GM12875 (cell line): ENCODE measurements at regions not wholly inside any gene's neighbourhood (a gene's known extent, or its start where the extent isn't known, plus 50 kb on each side); places are given as distances from the start of the nearest gene placed in this dataset.

ENCODE experiments used
- H3K4me3 ChIP-seq: one replicate; pipeline ENCODE4 v1.5.1; 2011; ENCODE audit warnings: low read depth, low read length, control low read depth
- TF ChIP-seq, protein P1 (sequence below): IDR thresholded peaks from 2 replicates; pipeline ENCODE4 v1.5.1; 2011; ENCODE audit warnings: low read depth, mild to moderate bottlenecking, control low read depth, inconsistent platforms, low read length, moderate library complexity, borderline replicate concordance; ENCODE audit not compliant: insufficient read depth

DNA sequence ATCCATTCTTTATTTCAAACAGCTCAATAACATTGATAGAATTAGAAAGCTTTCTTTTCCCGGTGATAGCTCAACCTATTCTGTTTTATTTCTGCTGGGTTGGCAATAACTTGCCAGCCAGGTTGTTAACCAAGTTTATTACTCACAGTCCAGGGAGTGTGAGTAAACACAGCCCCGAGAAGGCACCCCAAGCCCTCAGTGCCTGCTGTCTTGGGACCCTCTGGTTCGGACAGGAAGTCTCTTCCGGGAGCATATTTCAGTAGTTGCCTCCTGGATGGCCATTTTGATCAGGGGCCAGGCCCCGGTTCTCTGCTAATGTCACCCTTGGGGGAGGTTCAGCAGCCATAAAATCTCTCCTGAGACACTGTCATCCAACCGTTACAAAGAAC is 176.8 kb downstream of the INO80D start:
- TF ChIP-seq, protein P1, sequence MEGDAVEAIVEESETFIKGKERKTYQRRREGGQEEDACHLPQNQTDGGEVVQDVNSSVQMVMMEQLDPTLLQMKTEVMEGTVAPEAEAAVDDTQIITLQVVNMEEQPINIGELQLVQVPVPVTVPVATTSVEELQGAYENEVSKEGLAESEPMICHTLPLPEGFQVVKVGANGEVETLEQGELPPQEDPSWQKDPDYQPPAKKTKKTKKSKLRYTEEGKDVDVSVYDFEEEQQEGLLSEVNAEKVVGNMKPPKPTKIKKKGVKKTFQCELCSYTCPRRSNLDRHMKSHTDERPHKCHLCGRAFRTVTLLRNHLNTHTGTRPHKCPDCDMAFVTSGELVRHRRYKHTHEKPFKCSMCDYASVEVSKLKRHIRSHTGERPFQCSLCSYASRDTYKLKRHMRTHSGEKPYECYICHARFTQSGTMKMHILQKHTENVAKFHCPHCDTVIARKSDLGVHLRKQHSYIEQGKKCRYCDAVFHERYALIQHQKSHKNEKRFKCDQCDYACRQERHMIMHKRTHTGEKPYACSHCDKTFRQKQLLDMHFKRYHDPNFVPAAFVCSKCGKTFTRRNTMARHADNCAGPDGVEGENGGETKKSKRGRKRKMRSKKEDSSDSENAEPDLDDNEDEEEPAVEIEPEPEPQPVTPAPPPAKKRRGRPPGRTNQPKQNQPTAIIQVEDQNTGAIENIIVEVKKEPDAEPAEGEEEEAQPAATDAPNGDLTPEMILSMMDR: no peak
- H3K4me3 ChIP-seq: no peak overlapping the region

DNA sequence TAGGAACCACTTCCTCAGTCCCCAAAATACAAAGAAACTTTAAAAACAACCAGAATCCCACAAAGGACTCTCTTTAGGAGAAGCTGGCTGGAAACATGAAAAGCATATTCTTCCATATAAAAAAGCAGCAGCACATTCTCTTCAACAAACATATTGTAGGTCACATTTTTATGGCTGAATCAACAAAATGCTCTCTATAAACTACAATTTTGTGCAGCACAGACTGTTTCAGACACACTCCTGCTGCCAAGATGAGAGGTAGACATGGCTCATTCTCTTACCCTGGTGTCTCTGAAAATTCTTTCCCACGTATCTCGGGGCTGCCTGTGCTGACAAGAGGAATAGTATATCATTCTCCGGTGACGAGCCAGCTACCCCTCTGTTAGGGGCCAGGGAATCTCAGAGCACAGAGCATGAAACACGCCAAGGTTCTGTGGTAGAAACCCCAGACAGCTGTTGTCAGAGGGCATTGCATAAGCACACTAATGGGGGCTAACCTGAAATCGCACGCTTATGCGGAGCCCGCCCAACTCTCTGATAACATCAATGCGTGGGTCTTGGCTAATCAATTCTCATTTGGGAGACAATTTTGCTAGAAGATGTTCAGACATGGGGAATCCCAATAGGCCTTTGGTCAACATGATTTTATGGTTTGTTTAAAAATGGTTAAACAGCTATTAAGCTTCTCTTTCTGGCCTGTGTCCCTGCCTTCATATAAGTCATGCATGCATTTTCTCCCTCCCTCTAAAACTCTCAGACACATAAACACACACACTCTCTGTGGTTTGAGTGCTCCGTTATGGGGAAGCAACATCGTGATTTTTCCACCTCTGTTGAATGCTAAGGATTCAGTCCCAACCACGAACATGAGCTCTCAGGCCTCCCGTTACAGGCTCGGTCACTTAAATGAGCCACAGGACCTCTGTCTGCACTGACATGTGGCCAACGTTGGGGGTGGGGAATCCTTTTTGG is 177.5 kb downstream of the INO80D start:
- no peak overlapping the region for H3K4me3 ChIP-seq
- TF ChIP-seq, protein P1: no peak

DNA sequence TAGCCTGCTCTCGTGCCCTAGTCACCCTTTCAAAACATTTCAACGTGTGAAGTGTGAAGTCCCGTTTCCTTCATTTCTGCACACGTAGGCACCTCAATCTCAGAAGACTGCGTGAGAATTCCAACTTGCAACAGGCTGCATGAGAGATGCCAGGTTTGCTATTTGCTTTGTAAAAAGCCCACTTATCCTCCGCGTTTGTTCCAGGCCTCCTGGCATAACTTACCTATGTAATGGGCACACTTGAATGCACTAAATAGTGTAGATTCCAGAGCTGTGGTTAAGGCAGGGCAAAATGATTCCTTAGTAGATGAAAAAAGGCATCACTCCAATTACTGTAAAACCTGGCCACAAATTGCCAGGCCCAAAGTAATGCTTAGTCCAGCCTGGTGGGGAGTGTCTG is 179.6 kb downstream of the INO80D start:
- TF ChIP-seq, protein P1: no peak
- no peak overlapping the region for H3K4me3 ChIP-seq

DNA sequence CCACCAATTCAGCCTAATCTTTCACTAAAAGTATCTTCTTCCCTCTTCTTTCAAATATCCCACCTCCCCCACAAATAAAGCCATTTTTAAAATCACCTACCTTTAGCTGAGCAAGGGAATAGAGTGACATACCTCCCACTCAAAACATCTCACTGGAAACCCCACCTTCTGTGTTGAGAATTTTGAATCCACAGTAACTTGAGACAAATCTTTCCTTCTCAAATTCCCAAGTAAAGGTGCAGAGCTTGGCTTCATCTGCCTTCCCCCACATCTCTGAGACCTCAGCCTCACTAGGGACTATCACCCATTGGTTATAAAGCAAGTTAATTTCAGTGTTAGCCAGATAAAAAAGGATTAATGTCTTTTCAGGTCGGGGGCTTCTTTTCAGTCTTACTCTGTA is 180.4 kb downstream of the INO80D start:
- TF ChIP-seq, protein P1: no peak
- H3K4me3 ChIP-seq: no peak overlapping the region

DNA sequence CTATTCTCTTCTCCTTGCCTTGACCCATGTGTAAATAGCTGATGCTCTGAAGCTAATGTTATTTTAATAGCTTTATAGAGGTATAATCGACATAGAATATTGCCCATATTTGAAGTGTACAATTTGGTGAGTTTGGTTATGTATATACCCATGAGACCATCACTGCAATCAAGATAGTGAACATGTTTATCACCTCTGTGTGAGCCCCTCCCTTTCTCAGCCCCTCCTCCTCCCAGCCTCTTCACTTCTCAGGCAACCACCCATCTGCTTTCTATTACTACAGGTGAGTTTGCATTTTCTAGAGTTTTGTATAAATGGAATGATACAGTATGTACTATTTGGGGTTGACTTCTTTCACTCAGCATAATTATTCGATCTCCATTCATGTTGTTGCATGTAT is 181.1 kb downstream of the INO80D start:
- no peak overlapping the region for H3K4me3 ChIP-seq
- TF ChIP-seq, protein P1: no peak

DNA sequence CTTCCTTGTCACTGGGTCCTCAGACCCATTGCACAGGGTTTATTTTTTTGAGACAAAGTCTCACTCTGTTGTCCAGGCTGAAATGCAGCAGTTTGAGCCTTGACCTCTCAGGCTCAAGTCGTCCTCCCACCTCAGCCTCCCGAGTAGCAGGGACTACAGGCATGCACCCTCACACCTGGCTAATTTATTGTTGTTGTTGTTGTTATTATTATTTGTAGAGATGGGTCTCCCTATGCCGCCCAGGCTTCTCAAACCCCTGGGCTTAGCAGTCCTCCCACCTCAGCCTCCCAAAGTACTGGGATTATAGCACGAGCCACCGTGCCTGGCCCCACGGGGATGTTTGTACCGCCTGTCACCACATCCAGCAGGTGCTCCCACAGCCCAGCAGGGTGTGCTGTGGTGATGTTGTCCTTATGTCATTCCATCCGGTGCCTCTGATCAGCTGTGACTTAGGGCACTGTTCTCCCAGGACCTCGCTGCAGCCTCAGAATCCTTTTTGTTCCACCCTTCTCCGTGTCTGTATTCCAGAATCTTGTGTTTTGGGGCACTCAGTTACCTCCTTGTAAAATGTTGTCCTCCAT is 182.3 kb downstream of the INO80D start:
- no peak overlapping the region for H3K4me3 ChIP-seq

DNA sequence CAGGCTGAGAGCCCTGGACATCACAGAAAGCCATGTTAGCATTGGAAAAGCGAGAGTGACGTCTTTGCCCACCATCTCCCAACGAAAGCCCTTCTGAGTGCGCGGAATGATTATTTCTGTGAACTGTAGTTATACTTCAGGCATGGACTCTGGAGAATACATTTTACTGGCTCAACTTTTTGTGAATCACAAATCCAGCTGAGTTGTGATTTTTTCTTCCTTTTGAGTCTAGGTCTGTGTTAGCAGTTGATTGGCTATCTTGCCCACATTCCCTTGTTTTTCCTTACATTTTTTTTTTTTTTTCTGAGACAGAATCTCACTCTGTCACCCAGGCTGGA is 183.1 kb downstream of the INO80D start:
- TF ChIP-seq, protein P1: no peak
- H3K4me3 ChIP-seq: no peak overlapping the region

More for the DNA sequence above, 182.3 kb downstream of the INO80D start:
- TF ChIP-seq, protein P1: peak; percentile 74
